ENCODE measurements at regions not wholly inside any gene's neighbourhood (a gene's known extent, or its start where the extent isn't known, plus 50 kb on each side); places are given as distances from the start of the nearest gene placed in this dataset.
"Not testable (repeated sequence)": the region's sequence is repeated elsewhere in the genome, so short reads cannot be mapped to it uniquely, and the experiment has no call there.

GRCh38 chr5:29148073-29148472 is 2045.4 kb upstream of the CDH6 start:
- no peak overlapping the region for H3K4me3 ChIP-seq (ENCODE audit: control insufficient read depth, low read depth, low read length)
- TF ChIP-seq CTCF (IDR thresholded peaks at IDR 0.05; ENCODE audit: control insufficient read depth, insufficient read depth, low read depth, low read length, missing control alignments) = no peak
- no peak for DNase-seq (ENCODE audit: low read depth)

- H3K4me3 ChIP-seq (ENCODE audit: control insufficient read depth, low read depth, low read length) = no peak overlapping the region
- no peak for TF ChIP-seq CTCF (IDR thresholded peaks at IDR 0.05; ENCODE audit: control insufficient read depth, insufficient read depth, low read depth, low read length, missing control alignments)
- no peak for DNase-seq (ENCODE audit: low read depth)
Observed at GRCh38 chr5:29143266-29143665, 2050.2 kb upstream of the CDH6 start.

- no peak for DNase-seq (ENCODE audit: low read depth)
- TF ChIP-seq CTCF (IDR thresholded peaks at IDR 0.05; ENCODE audit: control insufficient read depth, insufficient read depth, low read depth, low read length, missing control alignments) = no peak
- H3K4me3 ChIP-seq (ENCODE audit: control insufficient read depth, low read depth, low read length) = no peak overlapping the region
Observed at GRCh38 chr5:29134418-29134817, 2059.1 kb upstream of the CDH6 start.

- no peak for TF ChIP-seq CTCF (IDR thresholded peaks at IDR 0.05; ENCODE audit: control insufficient read depth, insufficient read depth, low read depth, low read length, missing control alignments)
- no peak for DNase-seq (ENCODE audit: low read depth)
- H3K4me3 ChIP-seq (ENCODE audit: control insufficient read depth, low read depth, low read length) = no peak overlapping the region
Observed at GRCh38 chr5:29131285-29131684, 2062.2 kb upstream of the CDH6 start.

- TF ChIP-seq CTCF (IDR thresholded peaks at IDR 0.05; ENCODE audit: control insufficient read depth, insufficient read depth, low read depth, low read length, missing control alignments) = no peak
- no peak overlapping the region for H3K4me3 ChIP-seq (ENCODE audit: control insufficient read depth, low read depth, low read length)
- no peak for DNase-seq (ENCODE audit: low read depth)
Observed at GRCh38 chr5:29130786-29131185, 2062.7 kb upstream of the CDH6 start.

- H3K4me3 ChIP-seq (ENCODE audit: control insufficient read depth, low read depth, low read length); DNase-seq (ENCODE audit: low read depth): not testable (repeated sequence)
Observed at GRCh38 chr5:29127524-29128156, 2065.8 kb upstream of the CDH6 start.

GRCh38 chr5:29126462-29126861 is 2067.0 kb upstream of the CDH6 start:
- H3K4me3 ChIP-seq (ENCODE audit: control insufficient read depth, low read depth, low read length); DNase-seq (ENCODE audit: low read depth): not testable (repeated sequence)

GRCh38 chr5:29122306-29122705 is 2071.2 kb upstream of the CDH6 start:
- no peak overlapping the region for H3K4me3 ChIP-seq (ENCODE audit: control insufficient read depth, low read depth, low read length)
- TF ChIP-seq CTCF (IDR thresholded peaks at IDR 0.05; ENCODE audit: control insufficient read depth, insufficient read depth, low read depth, low read length, missing control alignments) = no peak
- DNase-seq (ENCODE audit: low read depth) = no peak

Measured in AG09309 (cell line).